ENCODE measurements at regions not wholly inside any gene's neighbourhood (a gene's known extent, or its start where the extent isn't known, plus 50 kb on each side); places are given as distances from the start of the nearest gene placed in this dataset.

DNA sequence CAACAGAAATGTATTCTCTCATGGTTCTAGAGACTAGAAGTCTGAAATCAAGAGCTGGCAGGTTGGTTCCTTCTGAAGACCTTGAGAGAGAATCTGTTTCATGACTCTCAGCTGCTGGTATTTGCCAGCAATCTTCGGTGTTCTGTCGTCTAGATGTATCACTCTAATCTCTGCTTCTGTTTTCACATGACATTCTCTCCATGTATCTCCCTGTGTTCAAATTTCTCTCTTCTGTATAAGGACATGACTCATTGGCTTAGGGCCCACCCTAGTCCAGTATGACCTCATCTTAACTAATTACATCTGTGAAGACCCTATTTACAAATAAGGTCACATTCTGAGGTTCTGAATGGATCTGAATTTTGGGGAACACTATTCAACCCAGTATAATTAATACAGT lies 82.3 kb downstream of the ANKRD7 start:
- no TSS peak for BruUV-seq (replicated peaks)
- no peak overlapping the region for H3K4me2 ChIP-seq (ENCODE audit: control insufficient read depth, insufficient read depth)
- no peak overlapping the region for H3K27ac ChIP-seq (ENCODE audit: control insufficient read depth, insufficient read depth)
- H3K36me3 ChIP-seq (ENCODE audit: control insufficient read depth in 2 of 2, insufficient read depth in 2 of 2, low read length in 1 of 2) = no peaks in the 10 kb centered on the region
- TF ChIP-seq WRNIP1 (IDR thresholded peaks at IDR 0.05; ENCODE audit: borderline replicate concordance, low read depth, low read length) (no peak), CBX3 (IDR thresholded peaks at IDR 0.05; ENCODE audit: borderline replicate concordance, low read depth) (no peak), TBL1XR1 (IDR thresholded peaks at IDR 0.05; ENCODE audit: low read depth, low read length) (no peak), NBN (IDR thresholded peaks at IDR 0.05) (no peak), TAF1 (IDR thresholded peaks at IDR 0.05; ENCODE audit: borderline replicate concordance, low read depth, low read length) (no peak), KLF5 (IDR thresholded peaks at IDR 0.05; ENCODE audit: partially characterized antibody) (no peak), MEF2B (IDR thresholded peaks at IDR 0.05; ENCODE audit: partially characterized antibody, poor library complexity, severe bottlenecking) (no peak), SMAD5 (IDR thresholded peaks at IDR 0.05; ENCODE audit: low read depth) (no peak), NR2C1 (IDR thresholded peaks at IDR 0.05) (no peak), NR2F1 (conservative IDR thresholded peaks at IDR 0.05) (no peak), POU2F2 (IDR thresholded peaks at IDR 0.05; ENCODE audit: borderline replicate concordance, low read depth, low read length) (no peak), E2F8 (IDR thresholded peaks at IDR 0.05; ENCODE audit: low read depth, partially characterized antibody) (no peak), CBX5 (IDR thresholded peaks at IDR 0.05; ENCODE audit: low read depth) (no peak), EED (IDR thresholded peaks at IDR 0.05; ENCODE audit: low read depth) (no peak), STAT3 (IDR thresholded peaks at IDR 0.05; ENCODE audit: low read depth, low read length) (no peak), EGR1 (IDR thresholded peaks at IDR 0.05; ENCODE audit: borderline replicate concordance in 1 of 2, low read depth in 2 of 2, low read length in 2 of 2) (no peak), BACH1 (IDR thresholded peaks at IDR 0.05; ENCODE audit: borderline replicate concordance) (no peak), JUNB (IDR thresholded peaks at IDR 0.05) (no peak), SMARCA5 (IDR thresholded peaks at IDR 0.05) (no peak)
- TF ChIP-seq, protein P1, sequence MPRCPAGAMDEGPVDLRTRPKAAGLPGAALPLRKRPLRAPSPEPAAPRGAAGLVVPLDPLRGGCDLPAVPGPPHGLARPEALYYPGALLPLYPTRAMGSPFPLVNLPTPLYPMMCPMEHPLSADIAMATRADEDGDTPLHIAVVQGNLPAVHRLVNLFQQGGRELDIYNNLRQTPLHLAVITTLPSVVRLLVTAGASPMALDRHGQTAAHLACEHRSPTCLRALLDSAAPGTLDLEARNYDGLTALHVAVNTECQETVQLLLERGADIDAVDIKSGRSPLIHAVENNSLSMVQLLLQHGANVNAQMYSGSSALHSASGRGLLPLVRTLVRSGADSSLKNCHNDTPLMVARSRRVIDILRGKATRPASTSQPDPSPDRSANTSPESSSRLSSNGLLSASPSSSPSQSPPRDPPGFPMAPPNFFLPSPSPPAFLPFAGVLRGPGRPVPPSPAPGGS (IDR thresholded peaks at IDR 0.05; ENCODE audit: borderline replicate concordance, insufficient read depth, low read depth, low read length, poor library complexity, severe bottlenecking) = no peak
- ChIA-PET SMC1A (ENCODE audit: uncharacterized antibody, unreplicated experiment) (interaction anchor here (1.0 to 1.3 kb wide), 2 partner anchors 14 kb away, joined by 3 to 4 read pairs; no protein-coding TSS in a partner anchor), RAD21 (ENCODE audit: unreplicated experiment) (no interaction called here), POLR2A (no interaction called here), CTCF (no interaction called here)
- 0 out of 2 replicates have a peak, but pooled peaks cover 4% of the 10 kb centered on the region for H3K4me1 ChIP-seq (ENCODE audit: control insufficient read depth, insufficient read depth, low read length)
- H3K27me3 ChIP-seq (replicated peaks in 1 of 2; ENCODE audit: control insufficient read depth in 2 of 2, insufficient read depth in 2 of 2, low read length in 1 of 2) = no peaks in the 10 kb centered on the region
- FAIRE-seq (no peak), ATAC-seq (no peak), DNase-seq (ENCODE audit: low read depth, low spot score) (no peak)
- H2AFZ ChIP-seq (ENCODE audit: control insufficient read depth, low read depth, low read length) = no peak overlapping the region
- no peaks in the 10 kb centered on the region for H3K79me2 ChIP-seq (ENCODE audit: control insufficient read depth, insufficient read depth, low read length)
- in situ Hi-C loops (cut with MboI) (no loop called here), intact Hi-C loops (cut with micrococcal nuclease; ENCODE audit: unreplicated experiment) (no loop called here)
- H4K20me1 ChIP-seq (ENCODE audit: control insufficient read depth, insufficient read depth) = no peaks in the 10 kb centered on the region
- WGBS (ENCODE audit: insufficient coverage, insufficient replicate concordance, low lambda C conversion rate, missing lambda C conversion rate) = 97% methylated on average over 2 of the region's 2 CpGs
- no peak overlapping the region for H3K9ac ChIP-seq (ENCODE audit: control insufficient read depth, insufficient read depth, low read length)
- no peak overlapping the region for H3K4me3 ChIP-seq
- no peaks in the 10 kb centered on the region; the same call in 1 of the 3 replicates for H3K9me3 ChIP-seq (replicated peaks; ENCODE audit: control insufficient read depth, insufficient read depth, low read length)
